ENCODE measurements at regions not wholly inside any gene's neighbourhood (a gene's known extent, or its start where the extent isn't known, plus 50 kb on each side); places are given as distances from the start of the nearest gene placed in this dataset.
"Not testable (repeated sequence)": the region's sequence is repeated elsewhere in the genome, so short reads cannot be mapped to it uniquely, and the experiment has no call there.

DNA sequence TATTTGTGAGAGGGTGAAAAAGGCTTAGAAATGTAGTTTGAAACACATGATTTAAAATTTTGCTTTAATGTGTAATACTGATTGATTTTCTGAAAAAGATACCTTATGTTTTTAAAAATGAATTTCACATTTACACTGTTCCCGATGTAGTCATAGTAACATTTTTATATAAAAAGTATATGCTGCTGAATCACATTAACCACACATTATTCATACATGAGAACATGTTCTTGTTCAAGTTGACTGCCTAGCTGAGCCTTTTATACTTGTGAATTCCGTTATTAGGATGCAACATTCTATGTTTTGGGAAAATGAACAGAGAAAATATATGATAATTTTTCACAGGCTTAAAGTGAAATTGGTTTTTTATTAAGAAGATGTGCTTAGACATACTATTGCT, 461.1 kb upstream of the NUDT12 start:
- no peak for DNase-seq

DNA sequence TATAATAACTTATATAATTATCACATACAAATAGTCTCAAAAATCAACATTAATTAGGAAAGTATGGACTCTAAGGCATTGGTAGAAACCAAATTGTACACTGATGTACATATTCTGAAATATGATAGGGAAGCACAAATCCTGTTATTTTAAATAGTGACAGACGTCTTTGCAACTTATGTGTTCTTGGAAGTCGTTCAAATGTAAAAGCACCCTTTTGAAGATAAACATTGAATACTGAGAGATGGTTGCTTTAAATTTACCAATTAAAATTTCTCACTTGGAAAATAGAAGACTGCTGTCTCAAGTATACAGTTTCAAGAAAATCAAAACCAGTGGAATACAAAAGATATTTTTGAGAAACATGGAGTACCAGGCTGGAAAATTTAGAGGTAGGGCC, 457.4 kb upstream of the NUDT12 start:
- no peak for DNase-seq

DNA sequence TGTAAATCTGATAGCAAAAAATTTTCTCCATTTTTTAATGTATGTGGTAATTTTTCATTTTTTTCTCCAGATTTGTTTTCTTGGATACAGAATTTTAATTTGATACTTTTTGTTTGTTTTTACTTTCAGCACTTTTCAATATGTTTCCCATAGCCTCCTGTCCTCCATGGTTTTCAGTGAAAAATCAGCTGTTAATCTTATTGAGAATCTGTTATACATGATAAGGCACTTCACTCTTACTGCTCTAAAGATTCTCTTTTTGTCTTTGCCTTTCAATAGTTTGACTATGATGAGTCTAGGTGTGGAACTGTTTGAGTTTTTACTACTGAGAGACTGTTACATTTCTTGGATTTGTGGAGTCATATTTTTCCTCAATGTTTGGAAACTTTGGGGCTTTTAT, 455.7 kb upstream of the NUDT12 start:
- no peak for DNase-seq

DNA sequence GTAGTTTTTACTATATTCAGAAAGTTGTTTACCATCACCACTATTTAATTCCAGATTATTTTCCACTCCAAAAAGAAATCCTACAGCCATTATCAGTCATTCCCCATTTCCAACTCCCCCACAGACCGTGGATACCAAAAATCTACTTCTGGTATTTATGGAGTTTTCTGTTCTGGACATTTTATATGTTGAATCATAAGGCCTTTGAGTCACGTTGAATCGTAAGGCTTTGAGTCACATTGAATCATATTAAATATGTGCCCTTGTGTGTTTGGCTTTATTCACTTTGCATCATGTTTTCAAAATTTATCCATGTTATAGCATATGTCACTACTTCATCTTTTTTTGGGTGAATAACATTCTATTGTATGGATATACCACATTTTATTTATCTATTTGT, 454.1 kb upstream of the NUDT12 start:
- peak; percentile 79 for DNase-seq

DNA sequence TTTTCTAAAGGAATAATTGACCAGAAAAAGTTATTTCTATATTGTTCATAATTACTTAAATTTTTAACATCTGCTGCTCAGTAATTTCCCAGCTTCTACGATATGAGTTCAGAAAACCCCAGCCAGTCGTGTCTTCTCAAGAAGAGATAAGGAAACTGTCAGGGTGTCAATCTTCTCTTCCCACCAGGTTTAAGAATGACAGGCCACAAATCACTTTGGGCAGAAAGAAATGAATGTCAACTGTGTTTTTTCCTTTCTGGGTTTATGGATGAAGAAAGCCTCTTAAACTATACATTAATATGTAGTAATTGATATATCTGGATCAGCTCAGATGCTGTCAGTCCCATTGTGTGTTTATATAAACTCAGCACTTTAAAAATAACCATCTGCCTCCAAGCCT, 453.2 kb upstream of the NUDT12 start:
- DNase-seq: no peak

DNA sequence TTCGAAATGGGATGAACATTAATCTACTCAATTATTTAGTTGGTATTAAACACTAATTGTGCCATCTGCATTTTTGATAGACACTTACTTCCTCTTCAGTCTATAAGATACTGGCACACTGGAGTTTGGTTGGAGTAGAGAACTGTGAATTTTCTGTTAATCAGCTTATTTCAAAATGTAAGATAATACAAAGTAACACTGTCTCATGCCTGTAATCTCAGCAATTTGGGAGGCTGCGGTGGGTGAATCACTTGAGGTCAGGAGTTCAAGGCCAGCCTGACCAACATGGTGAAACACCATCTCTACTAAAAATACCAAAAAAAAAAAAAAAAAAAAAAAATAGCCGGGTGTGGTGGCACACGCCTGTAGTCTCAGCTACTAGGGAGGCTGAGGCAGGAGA, 440.2 kb upstream of the NUDT12 start:
- DNase-seq: not testable (repeated sequence)

DNA sequence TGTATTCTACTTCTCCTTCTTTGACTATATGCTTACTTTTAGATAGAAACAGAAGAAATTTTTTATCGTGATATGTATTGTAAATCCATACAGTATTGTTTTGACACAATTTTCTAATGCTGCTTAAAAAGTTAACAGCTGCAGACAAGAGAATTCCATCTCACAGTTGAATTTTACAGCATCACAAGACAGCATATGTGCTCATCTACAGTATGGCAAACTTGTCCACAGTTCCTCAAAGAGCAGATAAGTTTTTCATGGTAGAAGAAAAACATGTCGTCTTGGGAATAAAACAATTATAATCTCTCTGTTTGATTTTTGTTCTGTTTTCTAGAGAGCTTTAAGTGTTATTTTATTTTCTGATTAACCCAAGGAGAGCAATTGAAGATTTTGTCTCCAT, 438.5 kb upstream of the NUDT12 start:
- no peak for DNase-seq

DNA sequence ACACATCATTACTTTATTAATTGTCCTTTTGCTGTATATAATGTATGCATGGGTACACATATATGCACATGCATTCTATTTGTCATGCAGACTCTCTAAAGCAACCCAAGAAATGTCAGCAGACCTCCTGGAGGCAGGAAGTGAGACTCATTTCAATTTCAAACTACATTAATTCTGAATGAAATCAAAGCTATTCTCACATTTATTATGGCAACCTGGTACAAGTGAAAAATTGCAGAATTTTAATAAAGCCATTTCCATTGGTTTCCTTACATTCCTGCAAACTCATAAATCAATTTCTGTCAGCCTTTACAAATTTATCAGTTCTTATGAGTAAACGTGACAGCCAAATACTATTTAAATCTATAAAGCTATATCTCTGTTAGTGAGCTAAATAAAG, 430.4 kb upstream of the NUDT12 start:
- no peak for DNase-seq

DNA sequence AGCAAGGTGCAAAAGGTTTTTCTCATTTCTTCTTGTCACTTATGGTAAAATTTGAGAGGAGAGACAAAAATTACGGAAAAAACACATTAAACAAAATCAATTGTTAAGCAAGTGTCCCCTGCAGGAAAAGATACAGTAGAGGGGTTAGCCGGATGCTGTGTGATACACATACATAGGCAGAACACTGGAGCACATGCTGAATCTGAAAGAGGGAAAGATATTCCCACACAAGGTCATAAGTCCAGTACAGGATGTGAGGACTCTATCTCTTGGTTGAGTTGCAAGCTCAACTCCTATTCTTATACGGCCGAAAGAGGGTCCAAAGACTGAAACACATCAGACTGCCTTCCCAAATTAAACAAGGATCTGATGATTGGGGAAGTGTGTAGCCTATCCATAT, 427.5 kb upstream of the NUDT12 start:
- no peak for DNase-seq

DNA sequence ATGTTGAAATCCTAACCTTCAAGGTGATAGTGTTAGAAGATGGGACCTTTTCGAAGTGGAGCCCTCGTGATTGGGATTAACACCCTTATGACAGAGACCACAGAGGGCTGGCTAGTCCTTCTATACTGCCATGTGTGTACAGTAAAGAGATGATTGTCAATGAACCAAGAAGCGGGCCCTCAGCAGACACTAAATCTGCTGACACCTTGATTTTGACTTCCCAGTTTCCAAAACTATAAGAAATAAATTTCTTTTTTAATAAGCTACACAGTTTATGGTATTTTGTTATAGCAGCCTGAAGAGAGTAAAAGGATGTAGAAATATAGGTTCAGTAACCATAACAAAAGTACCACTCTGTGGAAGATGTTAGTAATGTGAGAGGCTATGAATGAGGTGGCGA, 419.0 kb upstream of the NUDT12 start:
- DNase-seq: no peak

DNA sequence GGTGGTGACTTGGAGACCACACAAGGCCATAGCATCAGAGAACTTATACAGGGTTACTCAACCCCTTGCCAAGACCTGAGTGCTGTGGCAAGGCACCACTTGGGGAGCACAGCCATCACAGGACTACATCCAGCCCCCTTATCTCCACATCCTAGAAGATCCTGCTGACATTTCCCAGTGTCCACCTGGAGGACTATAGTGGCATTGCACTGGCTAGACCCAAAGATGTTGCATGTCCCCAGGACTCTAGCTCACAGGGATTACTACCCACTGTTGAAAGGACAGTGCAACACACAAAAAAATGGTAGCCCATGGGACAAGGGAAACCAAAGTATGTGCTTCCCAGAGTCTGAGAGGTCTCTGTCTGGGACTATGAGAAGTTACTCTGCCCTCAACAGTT, 411.1 kb upstream of the NUDT12 start:
- DNase-seq: no peak

DNA sequence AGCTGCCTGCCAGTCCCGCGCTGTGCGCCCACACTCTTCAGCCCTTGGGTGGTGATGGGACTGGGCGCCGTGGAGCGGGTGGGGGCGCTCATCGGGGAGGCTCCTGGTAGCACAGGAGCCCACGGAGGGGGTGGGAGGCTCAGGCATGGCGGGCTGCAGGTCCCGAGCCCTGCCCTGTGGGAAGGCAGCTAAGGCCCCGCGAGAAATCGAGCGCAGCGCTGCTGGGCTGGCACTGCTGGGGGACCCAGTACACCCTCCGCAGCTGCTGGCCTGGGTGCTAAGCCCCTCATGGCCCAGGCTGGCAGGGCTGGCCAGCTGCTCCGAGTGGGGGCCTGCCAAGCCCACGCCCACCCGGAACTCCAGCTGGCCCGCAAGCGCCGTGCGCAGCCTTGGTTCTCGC, 403.7 kb upstream of the NUDT12 start:
- not testable (repeated sequence) for DNase-seq

DNA sequence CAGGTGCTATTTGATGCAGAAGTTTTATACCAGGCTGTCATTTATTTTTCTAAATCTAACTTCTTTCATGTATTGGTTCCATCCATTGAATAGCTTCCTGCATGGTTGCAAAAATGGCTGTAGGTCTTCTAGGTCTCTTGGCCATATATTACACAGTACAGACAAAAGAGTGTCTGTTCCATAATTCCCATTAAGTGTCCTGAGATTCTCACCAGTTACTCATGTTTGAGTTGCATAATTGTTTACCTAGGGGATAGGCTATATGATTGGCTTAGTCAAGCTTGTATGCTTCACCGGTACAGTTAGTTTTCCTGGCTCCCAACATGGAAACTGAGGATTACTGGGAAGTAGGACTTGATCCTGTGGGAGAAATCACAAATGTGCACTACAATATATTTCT, 399.4 kb upstream of the NUDT12 start:
- no peak for DNase-seq

DNA sequence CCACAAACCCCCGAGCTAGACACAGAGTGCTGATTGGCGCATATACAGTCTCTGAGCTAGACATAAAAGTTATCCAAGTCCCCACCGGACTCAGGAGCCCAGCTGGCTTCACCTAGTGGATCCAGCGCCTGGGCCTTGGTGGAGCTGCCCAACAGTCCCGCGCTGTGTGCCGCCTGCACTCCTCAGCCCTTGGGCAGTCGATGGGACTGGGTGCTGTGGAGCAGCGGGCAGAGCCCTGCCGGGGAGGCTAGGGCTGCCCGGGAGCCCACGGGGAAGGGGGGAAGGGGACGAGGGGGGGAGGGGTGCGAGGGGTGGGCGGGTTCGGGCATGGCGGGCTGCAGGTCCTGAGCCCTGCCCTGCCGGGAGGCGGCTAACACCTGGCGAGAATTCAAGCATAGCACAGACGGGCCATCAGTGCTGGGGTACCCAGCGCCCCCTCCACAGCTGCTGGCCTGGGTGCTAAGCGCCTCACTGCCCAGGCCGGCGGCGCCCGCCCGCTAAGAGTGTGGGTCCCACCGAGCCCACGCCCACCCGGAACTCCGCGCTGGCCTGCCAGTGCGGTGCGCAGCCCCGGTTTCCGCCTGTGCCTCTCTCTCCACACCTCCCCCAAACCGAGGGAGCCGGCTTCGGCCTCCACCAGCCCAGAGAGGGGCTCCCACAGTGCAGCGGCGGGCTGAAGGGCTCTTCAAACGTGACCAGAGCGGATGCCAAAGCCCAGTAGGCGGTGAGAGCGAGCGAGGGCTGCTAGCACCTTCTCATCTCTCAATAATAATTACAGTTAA, 391.2 kb upstream of the NUDT12 start:
- DNase-seq: no peak

DNA sequence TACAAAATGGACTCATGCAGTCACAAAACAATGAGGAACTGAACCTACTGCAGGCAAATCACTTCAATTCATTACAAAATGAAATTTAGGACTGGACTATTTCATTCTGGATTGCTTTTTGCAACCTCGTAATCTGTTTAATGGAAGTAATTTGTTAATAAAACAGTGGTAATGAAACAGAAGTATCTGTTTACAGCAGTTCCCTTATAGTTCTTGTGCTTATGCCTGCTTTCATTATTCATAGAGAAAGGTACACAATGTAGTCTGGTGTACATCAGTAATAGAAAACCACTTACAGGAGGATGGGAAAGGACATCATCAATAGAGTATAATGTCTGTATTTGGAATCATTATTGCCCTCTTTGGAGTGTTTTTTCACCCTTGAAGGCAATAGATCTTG, 389.2 kb upstream of the NUDT12 start:
- no peak for DNase-seq

DNA sequence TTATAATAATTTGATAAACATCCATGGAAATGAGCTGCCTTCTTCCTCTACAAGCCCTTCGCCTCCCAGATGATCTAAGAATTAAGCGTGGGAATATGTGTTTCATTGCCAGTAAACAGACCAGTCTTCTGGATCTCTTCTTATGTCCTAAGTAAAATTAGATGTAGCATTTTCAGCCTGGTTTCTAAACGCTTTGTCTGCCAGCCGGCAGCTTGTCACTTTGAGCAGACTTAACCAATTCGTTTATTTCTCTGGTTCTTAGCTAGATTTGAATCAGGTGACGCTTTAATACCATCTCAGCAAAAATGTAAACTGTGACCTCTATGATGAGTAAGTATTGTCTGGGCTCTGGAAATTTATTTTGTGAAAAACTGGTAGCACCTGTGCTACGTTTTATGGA, 380.6 kb upstream of the NUDT12 start:
- DNase-seq: no peak

DNA sequence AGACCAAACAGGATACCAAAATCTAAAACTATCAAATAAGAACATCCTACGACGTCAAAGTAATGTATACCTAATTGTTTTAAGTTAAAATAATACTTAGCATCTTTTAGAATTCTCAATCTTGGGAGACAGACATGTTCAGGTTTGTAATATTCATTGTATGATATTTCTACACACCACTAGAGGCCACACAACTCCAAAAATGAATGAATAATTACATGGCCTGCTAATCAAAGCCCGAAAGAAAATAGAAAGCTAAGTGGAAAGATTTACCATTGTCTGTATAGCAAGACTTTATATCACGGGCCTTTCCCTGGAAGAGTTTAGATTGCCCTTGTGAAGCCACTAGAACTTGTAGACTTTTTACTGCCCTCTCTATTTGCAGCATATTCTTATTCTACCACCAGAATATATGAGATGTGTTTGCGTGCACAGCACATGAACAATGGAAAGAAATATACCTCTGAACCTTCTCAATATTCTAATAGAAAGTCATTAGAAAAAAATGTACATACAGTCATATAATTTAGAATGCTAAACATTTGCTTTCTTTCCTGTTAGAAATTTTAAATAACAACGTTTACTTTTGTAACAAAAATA, 380.1 kb upstream of the NUDT12 start:
- DNase-seq: no peak

DNA sequence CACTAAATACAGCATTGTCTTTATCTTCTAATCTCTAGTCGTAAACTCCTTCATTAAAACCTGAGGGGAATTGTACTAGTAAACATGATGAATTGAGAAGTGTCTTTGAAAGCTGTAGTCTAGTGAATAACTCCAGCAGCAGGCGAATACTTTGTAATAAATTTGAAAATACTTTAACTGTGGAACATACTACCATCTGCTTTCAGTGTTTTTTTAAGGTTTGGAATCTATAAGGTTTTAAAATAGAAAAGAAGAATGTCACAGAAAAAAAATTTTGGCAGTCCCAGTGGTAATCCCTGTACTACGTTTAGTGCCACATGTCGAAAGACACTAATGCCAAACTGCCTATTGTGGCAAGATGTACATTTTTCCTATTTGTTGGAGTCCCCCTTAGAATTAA, 379.0 kb upstream of the NUDT12 start:
- no peak for DNase-seq

DNA sequence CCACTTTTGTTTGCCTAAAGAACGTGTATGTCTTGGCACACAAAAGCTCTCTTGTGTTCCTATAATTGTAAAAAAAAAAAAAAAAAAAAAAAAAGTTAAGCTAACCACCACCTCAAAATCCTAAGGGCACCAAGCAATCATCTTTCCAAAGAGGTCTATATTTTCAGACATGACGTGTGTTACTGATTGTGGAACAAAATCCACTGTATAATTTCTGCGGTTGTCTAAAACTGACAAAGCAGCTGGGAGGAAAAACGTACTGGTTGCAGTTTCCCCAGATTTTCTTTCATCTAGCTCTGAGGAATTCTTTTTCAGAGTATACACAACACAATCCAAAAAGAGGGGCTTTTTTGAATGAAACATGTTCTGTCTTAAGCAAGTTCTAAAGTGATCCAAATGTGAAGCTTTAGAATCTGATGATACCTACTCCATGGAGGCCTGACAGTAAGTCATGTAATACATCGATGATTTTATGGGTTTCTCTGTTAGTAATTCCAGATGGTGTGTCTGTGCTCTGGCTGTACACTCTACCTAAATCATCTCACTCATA, 375.6 kb upstream of the NUDT12 start:
- DNase-seq: no peak

DNA sequence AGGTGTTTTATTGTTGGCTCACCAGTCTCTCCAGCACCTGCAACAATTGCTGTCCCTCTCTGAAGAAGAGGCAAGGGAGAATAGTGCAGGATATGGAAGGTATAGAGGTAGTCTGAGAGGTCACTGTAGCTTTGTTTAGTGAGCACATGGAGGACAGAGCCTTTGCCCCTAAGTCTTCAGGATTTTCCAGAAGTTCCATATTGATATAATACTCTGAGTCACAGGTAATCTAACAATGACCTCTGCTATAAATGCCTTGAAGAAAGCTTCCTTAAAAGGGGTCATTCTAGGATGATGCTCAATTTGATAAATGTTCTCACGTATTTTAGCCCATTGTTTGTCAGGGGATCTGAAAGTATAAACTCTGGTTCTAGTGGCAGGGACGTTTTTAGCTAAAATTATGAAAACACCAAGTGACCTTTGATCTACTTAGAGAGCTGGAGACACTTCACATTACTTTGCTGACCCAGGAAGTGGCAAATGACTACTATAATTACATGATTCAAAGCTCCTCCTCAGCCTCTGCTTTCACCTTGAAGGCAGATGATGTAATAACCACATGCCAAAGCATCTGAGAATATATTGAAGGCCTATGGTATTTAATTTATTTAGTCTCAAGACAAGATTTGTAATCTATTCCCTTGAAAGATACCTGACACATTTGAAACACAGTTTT, 366.9 kb upstream of the NUDT12 start:
- peak; percentile 67 for DNase-seq

DNA sequence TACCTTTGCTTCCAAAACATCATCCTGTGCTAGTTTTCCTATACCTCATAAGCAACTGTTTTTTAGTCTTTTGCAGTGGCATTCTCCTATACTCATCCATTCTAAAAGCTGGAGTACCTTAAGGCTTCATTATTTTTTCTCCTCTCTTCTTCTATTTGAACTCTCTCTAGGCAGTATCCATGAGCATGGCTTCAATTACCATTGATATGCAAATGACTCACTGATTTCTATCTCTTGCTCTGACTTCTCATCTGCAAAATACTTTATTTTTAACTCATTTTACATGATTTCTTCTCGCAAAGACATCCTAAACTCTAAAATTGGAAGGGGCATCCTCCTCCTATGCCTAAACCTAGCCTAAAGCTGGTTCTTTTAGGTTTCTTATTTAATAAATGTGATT, 365.1 kb upstream of the NUDT12 start:
- no peak for DNase-seq

DNA sequence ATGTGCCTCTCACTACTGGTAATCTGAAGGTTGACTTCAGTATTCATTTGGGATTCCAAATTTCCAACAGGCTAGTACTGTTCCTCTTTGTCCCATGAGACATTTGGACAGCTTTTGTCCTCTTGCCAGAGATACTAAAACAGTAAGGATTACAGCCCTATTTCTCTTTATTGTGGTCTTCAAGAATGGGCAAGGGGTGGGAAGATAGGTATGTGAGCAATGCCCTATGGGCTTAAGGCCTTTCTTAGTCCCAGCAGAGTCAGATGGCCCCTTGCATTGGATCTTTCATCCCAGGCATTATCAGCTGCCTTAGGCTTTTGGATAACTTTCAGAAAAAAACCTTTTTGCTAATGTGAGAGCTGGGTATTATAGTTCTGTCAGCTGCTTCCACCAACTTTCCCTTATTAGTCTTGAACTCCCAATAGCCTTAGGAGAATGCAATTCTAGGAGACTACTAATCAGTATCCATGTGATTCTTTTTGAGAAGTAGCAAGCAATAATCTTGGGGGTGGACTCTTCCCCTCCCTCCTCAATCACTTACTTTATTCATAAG, 361.1 kb upstream of the NUDT12 start:
- no peak for DNase-seq

DNA sequence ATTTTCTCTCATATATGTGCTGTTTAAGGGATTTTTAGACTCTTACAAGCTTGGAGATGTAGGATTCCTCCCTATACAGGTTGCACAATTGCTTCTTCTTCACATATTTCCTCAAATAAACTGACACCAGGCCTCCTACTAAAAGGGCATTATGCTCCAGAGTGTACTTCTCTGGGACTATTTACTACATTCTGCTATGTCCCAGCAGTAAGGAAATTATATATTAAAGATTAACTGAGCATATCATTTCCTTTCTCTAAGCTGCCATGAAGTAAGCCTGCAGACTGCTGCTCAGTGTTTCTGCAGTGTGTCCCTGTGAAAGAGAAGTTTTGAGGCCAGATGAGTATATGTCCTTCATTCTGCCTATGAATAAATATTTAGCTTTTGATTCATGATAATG, 356.9 kb upstream of the NUDT12 start:
- no peak for DNase-seq

Measured in NCI-H226 (cell line).